ENCODE measurements at regions not wholly inside any gene's neighbourhood (a gene's known extent, or its start where the extent isn't known, plus 50 kb on each side); places are given as distances from the start of the nearest gene placed in this dataset.

- TF ChIP-seq CTCF (IDR thresholded peaks at IDR 0.05) (no peak), EZH2 (IDR thresholded peaks at IDR 0.05; ENCODE audit: borderline replicate concordance, insufficient read depth, low read depth, low read length, poor library complexity, severe bottlenecking) (no peak)
Observed at GRCh38 chr1:11384170-11384554, 94.8 kb upstream of the DISP3 start.
